Tibial nerve (tissue), 4 donors: ENCODE measurements at regions not wholly inside any gene's neighbourhood (a gene's known extent, or its start where the extent isn't known, plus 50 kb on each side); places are given as distances from the start of the nearest gene placed in this dataset.

Experiments
- CTCF ChIP-seq, 5 experiments: fragments of 200-600 bp in 3 of 5; fragments of 450-650 bp in 2 of 5; sonication (generic) in 3 of 5; IDR thresholded peaks; one replicate each; pipeline ENCODE4 v1.5.1; 2016 to 2019; ENCODE audit warnings: antibody characterized with exemption in 5 of 5, mild to moderate bottlenecking in 3 of 5, moderate library complexity in 2 of 5
- EP300 ChIP-seq, 2 donors: sonication (generic); formaldehyde crosslinking; IDR thresholded peaks; one replicate each; pipeline ENCODE4 v1.6.1; 2017; ENCODE audit warnings: antibody characterized with exemption in 2 of 2, mild to moderate bottlenecking in 1 of 2
- POLR2A ChIP-seq, 2 donors: fragments of 450-650 bp; IDR thresholded peaks; one replicate each; pipeline ENCODE4 v1.6.1; 2017; ENCODE audit warnings: antibody characterized with exemption in 2 of 2, mild to moderate bottlenecking in 2 of 2, moderate library complexity in 2 of 2

- TF ChIP-seq CTCF (IDR thresholded peaks at IDR 0.05) (no peak), POLR2A (IDR thresholded peaks at IDR 0.05) (no peak), EP300 (IDR thresholded peaks at IDR 0.05) (no peak)
Observed at GRCh38 chr16:59113004-59113670, 379.0 kb upstream of the GOT2 start.
